Sigmoid colon (tissue), 6 donors: ENCODE measurements at regions not wholly inside any gene's neighbourhood (a gene's known extent, or its start where the extent isn't known, plus 50 kb on each side); places are given as distances from the start of the nearest gene placed in this dataset.

ENCODE experiments used
- DNase-seq: peaks from one replicate; pipeline ENCODE4 v3.0.0-alpha.2; 2019
- H3K27ac ChIP-seq, 4 donors: fragments of 200-600 bp; sonication (generic); one replicate each; pipeline ENCODE4 v1.5.1; 2016 to 2019; ENCODE audit warnings: mild to moderate bottlenecking in 1 of 4
- H3K27me3 ChIP-seq, 3 donors: fragments of 200-600 bp; sonication (generic); one replicate each; pipeline ENCODE4 v1.5.1; 2019; ENCODE audit warnings: mild to moderate bottlenecking in 1 of 3
- H3K36me3 ChIP-seq, 4 donors: fragments of 200-600 bp; sonication (generic); one replicate each; pipeline ENCODE4 v1.5.1; 2016 to 2019
- H3K4me1 ChIP-seq, 4 donors: fragments of 200-600 bp; sonication (generic); one replicate each; pipeline ENCODE4 v1.5.1; 2017 to 2019
- H3K4me3 ChIP-seq, 4 donors: fragments of 200-600 bp; sonication (generic); one replicate each; pipeline ENCODE4 v1.5.1; 2017 to 2019; ENCODE audit warnings: mild to moderate bottlenecking in 2 of 4, moderate library complexity in 1 of 4
- H3K9me3 ChIP-seq, 4 donors: fragments of 200-600 bp in 3 of 4; sonication (generic) in 3 of 4; one replicate each; pipeline versions ENCODE4 v1.5.1 to v1.6.1; 2013 to 2019
- CTCF ChIP-seq, 4 experiments: fragments of 450-650 bp in 3 of 4; fragments of 200-600 bp in 1 of 4; IDR thresholded peaks; one replicate each; pipeline ENCODE4 v1.5.1; 2016 to 2019; ENCODE audit warnings: antibody characterized with exemption in 4 of 4, mild to moderate bottlenecking in 3 of 4, moderate library complexity in 2 of 4
- EP300 ChIP-seq, 4 donors: sonication (generic); formaldehyde crosslinking; IDR thresholded peaks; one replicate each; pipeline ENCODE4 v1.6.1; 2017; ENCODE audit warnings: antibody characterized with exemption in 4 of 4
- POLR2A ChIP-seq, 2 donors: fragments of 450-650 bp; IDR thresholded peaks; one replicate each; pipeline ENCODE4 v1.6.1; 2016; ENCODE audit warnings: antibody characterized with exemption in 2 of 2, mild to moderate bottlenecking in 2 of 2, moderate library complexity in 2 of 2
- POLR2AphosphoS5 ChIP-seq, 4 donors: sonication (generic); formaldehyde crosslinking; IDR thresholded peaks; one replicate each; pipeline ENCODE4 v1.6.1; 2017; ENCODE audit warnings: antibody characterized with exemption in 4 of 4
- WGBS, 2 donors: extraction: QIAGEN DNeasy Blood & Tissue Kit; methylation state at CpG; one replicate each; pipeline ENCODE4 v1.1.7; 2013; 5-methylcytosine and 5-hydroxymethylcytosine counted together
- intact Hi-C: fragments of 100-400 bp; cut with DNase I; formaldehyde crosslinking; loops from one replicate; pipeline ENCODE4 v1.15.1; 2023
- donor health status: healthy with polysubstance abuse.
- donor health status: healthy.

GRCh38 chr3:94735354-94735753, 672.5 kb downstream of the NSUN3 start:
- WGBS, 2 donors = 82 to 86% methylated on average over 2 of the region's 2 CpGs
- intact Hi-C loops = no loop called here
- no peaks in the 10 kb centered on the region for H3K36me3 ChIP-seq
- peaks cover 0 to 18% (median 5%) of the 10 kb centered on the region in 4 donors for H3K4me1 ChIP-seq
- no peaks in the 10 kb centered on the region for H3K9me3 ChIP-seq
- no peak overlapping the region for H3K27ac ChIP-seq
- H3K4me3 ChIP-seq = no peak overlapping the region
- no peak for TF ChIP-seq POLR2A (IDR thresholded peaks at IDR 0.05)
- TF ChIP-seq CTCF (IDR thresholded peaks at IDR 0.05) = no peak
- TF ChIP-seq EP300 (IDR thresholded peaks at IDR 0.05) = no peak
- peak in 1 of 4 donors; percentile 16 for TF ChIP-seq POLR2AphosphoS5 (IDR thresholded peaks at IDR 0.05)
- DNase-seq = no peak
- no peaks in the 10 kb centered on the region for H3K27me3 ChIP-seq

DNA sequence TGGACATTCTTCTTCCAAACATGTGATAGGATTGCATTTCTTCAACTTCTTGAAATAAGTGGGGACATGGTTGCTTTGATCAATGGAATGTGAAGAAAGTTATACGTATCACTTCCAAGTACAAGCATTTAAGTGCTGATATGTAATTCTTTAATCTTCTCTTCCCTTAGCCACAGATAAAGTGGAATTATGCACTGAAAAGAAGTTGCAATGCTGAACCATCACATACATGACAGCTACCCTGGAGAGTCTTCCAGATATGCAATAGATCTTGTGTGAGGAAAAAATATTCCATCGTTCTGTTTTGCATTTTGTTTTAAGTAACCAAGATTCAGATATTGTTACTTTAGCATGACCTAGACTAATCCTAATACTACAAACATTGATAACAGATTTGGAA, 674.3 kb downstream of the NSUN3 start:
- H3K4me3 ChIP-seq = no peak overlapping the region
- no peak for TF ChIP-seq CTCF (IDR thresholded peaks at IDR 0.05)
- no peak for TF ChIP-seq POLR2A (IDR thresholded peaks at IDR 0.05)
- TF ChIP-seq EP300 (IDR thresholded peaks at IDR 0.05) = no peak
- no peak for TF ChIP-seq POLR2AphosphoS5 (IDR thresholded peaks at IDR 0.05)
- 93 to 97% methylated on average over 2 of the region's 2 CpGs for WGBS, 2 donors
- DNase-seq = no peak
- H3K27me3 ChIP-seq = no peaks in the 10 kb centered on the region
- no peak overlapping the region for H3K27ac ChIP-seq
- no peaks in the 10 kb centered on the region for H3K9me3 ChIP-seq
- H3K4me1 ChIP-seq = peaks cover 0 to 24% (median 5%) of the 10 kb centered on the region in 4 donors
- no peaks in the 10 kb centered on the region for H3K36me3 ChIP-seq
- intact Hi-C loops = no loop called here

DNA sequence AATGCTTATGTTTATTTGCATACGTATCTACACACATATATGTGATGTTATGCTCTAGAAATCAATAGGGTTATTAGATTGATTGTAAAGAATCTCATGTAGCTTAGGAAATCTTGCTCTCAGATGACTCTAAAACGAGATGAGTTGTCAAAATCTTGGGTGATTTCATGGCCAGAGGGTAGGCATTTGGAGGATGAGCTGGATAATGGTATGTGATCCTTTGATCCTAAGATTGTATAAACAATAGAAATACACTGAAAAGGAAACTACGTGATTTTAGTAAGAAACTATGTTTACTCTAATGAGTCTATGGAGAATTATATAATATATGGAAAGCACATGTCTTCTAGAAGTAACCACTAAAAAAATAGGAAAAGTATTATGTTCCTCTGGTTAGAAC, 676.6 kb downstream of the NSUN3 start:
- H3K27ac ChIP-seq = no peak overlapping the region
- H3K4me1 ChIP-seq = peaks cover 0 to 10% (median 0%) of the 10 kb centered on the region in 4 donors
- H3K4me3 ChIP-seq = no peak overlapping the region
- intact Hi-C loops = no loop called here
- TF ChIP-seq POLR2AphosphoS5 (IDR thresholded peaks at IDR 0.05) = no peak
- TF ChIP-seq EP300 (IDR thresholded peaks at IDR 0.05) = no peak
- TF ChIP-seq CTCF (IDR thresholded peaks at IDR 0.05) = no peak
- TF ChIP-seq POLR2A (IDR thresholded peaks at IDR 0.05) = no peak
- WGBS, 2 donors = 71 to 73% methylated on average over 3 of the region's 3 CpGs
- H3K27me3 ChIP-seq = no peaks in the 10 kb centered on the region
- H3K36me3 ChIP-seq = no peaks in the 10 kb centered on the region
- H3K9me3 ChIP-seq = no peaks in the 10 kb centered on the region
- DNase-seq = no peak

GRCh38 chr3:94758751-94759150, 695.9 kb downstream of the NSUN3 start:
- Histone ChIP-seq H3K27ac (no peak overlapping the region), H3K27me3 (no peaks in the 10 kb centered on the region), H3K4me3 (no peak overlapping the region), H3K4me1 (no peaks in the 10 kb centered on the region), H3K9me3 (no peaks in the 10 kb centered on the region), H3K36me3 (no peaks in the 10 kb centered on the region)
- TF ChIP-seq CTCF (IDR thresholded peaks at IDR 0.05) (no peak), EP300 (IDR thresholded peaks at IDR 0.05) (no peak), POLR2AphosphoS5 (IDR thresholded peaks at IDR 0.05) (no peak), POLR2A (IDR thresholded peaks at IDR 0.05) (no peak)
- intact Hi-C loops = no loop called here
- WGBS, 2 donors = 70 to 75% methylated on average over 5 of the region's 5 CpGs
- DNase-seq = no peak

- WGBS, 2 donors = 7 to 41% methylated on average over 1 of the region's 1 CpG
- Histone ChIP-seq H3K36me3 (no peaks in the 10 kb centered on the region), H3K4me1 (no peaks in the 10 kb centered on the region), H3K27me3 (no peaks in the 10 kb centered on the region), H3K9me3 (no peaks in the 10 kb centered on the region), H3K4me3 (no peak overlapping the region), H3K27ac (no peak overlapping the region)
- no peak for DNase-seq
- no peak for TF ChIP-seq CTCF (IDR thresholded peaks at IDR 0.05)
- TF ChIP-seq POLR2AphosphoS5 (IDR thresholded peaks at IDR 0.05) = no peak
- TF ChIP-seq POLR2A (IDR thresholded peaks at IDR 0.05) = no peak
- TF ChIP-seq EP300 (IDR thresholded peaks at IDR 0.05) = no peak
- intact Hi-C loops = no loop called here
Observed at GRCh38 chr3:94772402-94772801, 709.5 kb downstream of the NSUN3 start.
